GM12878 (cell line): ENCODE measurements at regions not wholly inside any gene's neighbourhood (a gene's known extent, or its start where the extent isn't known, plus 50 kb on each side); places are given as distances from the start of the nearest gene placed in this dataset.

ENCODE experiments used
- ATAC-seq: fragments of 200-7000 bp; cut with Tn5 transposase; 3 replicates; pipeline ENCODE4 v1.9.1; 2020; ENCODE audit warnings: mild to moderate bottlenecking, moderate library complexity
- BruUV-seq: library from RNA; stranded (reverse); fragments of 400-500 nt; replicated peaks from 2 replicates; lab custom pipeline; 2021; lab: Mats Ljungman, UMichigan
- CTCF ChIA-PET: fragments of 300-600 bp; sonication (Branson Sonifier 250); formaldehyde crosslinking; extraction: SDS; loops from one replicate; lab custom pipeline; 2021; ENCODE audit warnings: inconsistent platforms; lab: Yijun Ruan, JAX
- POLR2A ChIA-PET: fragments of 350-600 bp; formaldehyde crosslinking; extraction: SDS; loops from one replicate; lab custom pipeline; 2021; ENCODE audit warnings: inconsistent platforms; lab: Charles Lee
- RAD21 ChIA-PET: fragments of 300-600 bp; sonication (Branson Sonifier 250); formaldehyde crosslinking; loops from one replicate; lab custom pipeline; 2023; ENCODE audit warnings: antibody characterized with exemption; ENCODE audit not compliant: unreplicated experiment; lab: Charles Lee
- SMC1A ChIA-PET: fragments of 300-600 bp; sonication (Branson Sonifier 250); formaldehyde crosslinking; loops from one replicate; lab custom pipeline; 2023; ENCODE audit not compliant: unreplicated experiment, uncharacterized antibody; lab: Charles Lee
- DNase-seq: peaks from one replicate; pipeline ENCODE4 v3.0.0-alpha.2; 2011; ENCODE audit warnings: low read depth, low spot score
- FAIRE-seq: peaks from 3 replicates; lab custom pipeline; 2011; peaks lifted over from hg19 to GRCh38; lab: Jason Lieb, UNC
- H2AFZ ChIP-seq: 2 replicates; pipeline ENCODE4 v1.6.0; 2011; ENCODE audit warnings: low read depth, low read length, control low read depth; ENCODE audit not compliant: control insufficient read depth
- H3K27ac ChIP-seq: 2 replicates; pipeline ENCODE4 v1.5.1; 2011; ENCODE audit warnings: control low read depth; ENCODE audit not compliant: control insufficient read depth, insufficient read depth
- H3K27me3 ChIP-seq, 2 experiments: replicated peaks in 1 of 2; 2 replicates each; pipeline versions ENCODE4 v1.6.0 to v1.6.1; 2011; ENCODE audit warnings: low read length in 1 of 2; ENCODE audit not compliant: control insufficient read depth in 2 of 2, insufficient read depth in 2 of 2
- H3K36me3 ChIP-seq, 2 experiments: 2 replicates each; pipeline ENCODE4 v1.5.1; 2011; ENCODE audit warnings: low read length in 1 of 2; ENCODE audit not compliant: control insufficient read depth in 2 of 2, insufficient read depth in 2 of 2
- H3K4me1 ChIP-seq: 2 replicates; pipeline ENCODE4 v1.6.1; 2011; ENCODE audit warnings: mild to moderate bottlenecking, low read length, moderate library complexity, mixed read lengths; ENCODE audit not compliant: control insufficient read depth, insufficient read depth
- H3K4me2 ChIP-seq: 2 replicates; pipeline ENCODE4 v1.6.0; 2011; ENCODE audit warnings: control low read depth; ENCODE audit not compliant: control insufficient read depth, insufficient read depth
- H3K4me3 ChIP-seq: fragments of 200-600 bp; sonication (generic); 2 replicates; pipeline ENCODE4 v1.5.1; 2016
- H3K79me2 ChIP-seq: 2 replicates; pipeline ENCODE4 v1.6.0; 2011; ENCODE audit warnings: low read length; ENCODE audit not compliant: control insufficient read depth, insufficient read depth
- H3K9ac ChIP-seq: 2 replicates; pipeline ENCODE4 v1.8.0; 2011; ENCODE audit warnings: low read length, control low read depth, mixed read lengths; ENCODE audit not compliant: control insufficient read depth, insufficient read depth
- H3K9me3 ChIP-seq: replicated peaks from 3 replicates; pipeline ENCODE4 v1.5.1; 2011; ENCODE audit warnings: mild to moderate bottlenecking, low read length; ENCODE audit not compliant: control insufficient read depth, insufficient read depth
- H4K20me1 ChIP-seq: 2 replicates; pipeline ENCODE4 v1.6.0; 2011; ENCODE audit not compliant: control insufficient read depth, insufficient read depth
- ELK1 ChIP-seq: IDR thresholded peaks from 2 replicates; pipeline ENCODE4 v1.6.1; 2012; ENCODE audit warnings: low read depth, low read length, improper control_type of control experiment
- HDGF ChIP-seq: fragments of 450-650 bp; IDR thresholded peaks from 2 replicates; pipeline ENCODE4 v1.6.1; 2016; ENCODE audit warnings: antibody characterized with exemption
- JUND ChIP-seq: IDR thresholded peaks from 2 replicates; pipeline ENCODE4 v1.6.1; 2012; ENCODE audit warnings: low read depth, mild to moderate bottlenecking, low read length, improper control_type of control experiment, moderate library complexity
- WGBS: methylation state at CpG from one replicate; pipeline ENCODE4 v1.1.6; 2016; ENCODE audit warnings: low lambda C conversion rate; ENCODE audit not compliant: insufficient replicate concordance, insufficient coverage; ENCODE audit errors: missing lambda C conversion rate; 5-methylcytosine and 5-hydroxymethylcytosine counted together
- in situ Hi-C: fragments of 300-500 bp; cut with MboI; formaldehyde crosslinking; loops from 9 replicates; pipeline ENCODE4 v1.14.3; 2018; ENCODE audit warnings: mixed read lengths
- intact Hi-C: fragments of 100-400 bp; cut with micrococcal nuclease; formaldehyde crosslinking; loops from one replicate; pipeline ENCODE4 v1.14.2; 2022; ENCODE audit not compliant: unreplicated experiment
- TF ChIP-seq, protein P1 (sequence below): fragments of 450-650 bp; IDR thresholded peaks from 2 replicates; pipeline ENCODE4 v1.6.1; 2017; ENCODE audit warnings: mild to moderate bottlenecking, low read depth, inconsistent platforms; ENCODE audit not compliant: poor library complexity, severe bottlenecking

GRCh38 chr13:75920536-75920935 lies 284.4 kb downstream of the LMO7 start:
- no peaks in the 10 kb centered on the region; a peak in 1 of 4 replicates for H3K27me3 ChIP-seq
- H4K20me1 ChIP-seq = no peaks in the 10 kb centered on the region
- no TSS peak for BruUV-seq
- DNase-seq = no peak
- ChIA-PET RAD21 (no interaction called here), CTCF (interaction anchor here (0.8 to 1.0 kb wide), 2 partner anchors 13 to 19 kb away, joined by 3 to 4 read pairs; no protein-coding TSS in a partner anchor), SMC1A (no interaction called here), POLR2A (no interaction called here)
- intact Hi-C loops (no loop called here), in situ Hi-C loops (no loop called here)
- no peaks in the 10 kb centered on the region for H3K4me1 ChIP-seq
- H3K9me3 ChIP-seq = no peaks in the 10 kb centered on the region
- no peaks in the 10 kb centered on the region for H3K36me3 ChIP-seq
- no peak for FAIRE-seq
- no peak for ATAC-seq
- no peak overlapping the region for H2AFZ ChIP-seq
- 0% methylated on average over 1 of the region's 1 CpG for WGBS
- H3K27ac ChIP-seq = no peak overlapping the region
- no peak for TF ChIP-seq JUND
- TF ChIP-seq, all 136 proteins: peak for 0
- H3K4me2 ChIP-seq = no peak overlapping the region
- H3K9ac ChIP-seq = no peak overlapping the region
- H3K4me3 ChIP-seq = no peak overlapping the region
- no peaks in the 10 kb centered on the region for H3K79me2 ChIP-seq

DNA sequence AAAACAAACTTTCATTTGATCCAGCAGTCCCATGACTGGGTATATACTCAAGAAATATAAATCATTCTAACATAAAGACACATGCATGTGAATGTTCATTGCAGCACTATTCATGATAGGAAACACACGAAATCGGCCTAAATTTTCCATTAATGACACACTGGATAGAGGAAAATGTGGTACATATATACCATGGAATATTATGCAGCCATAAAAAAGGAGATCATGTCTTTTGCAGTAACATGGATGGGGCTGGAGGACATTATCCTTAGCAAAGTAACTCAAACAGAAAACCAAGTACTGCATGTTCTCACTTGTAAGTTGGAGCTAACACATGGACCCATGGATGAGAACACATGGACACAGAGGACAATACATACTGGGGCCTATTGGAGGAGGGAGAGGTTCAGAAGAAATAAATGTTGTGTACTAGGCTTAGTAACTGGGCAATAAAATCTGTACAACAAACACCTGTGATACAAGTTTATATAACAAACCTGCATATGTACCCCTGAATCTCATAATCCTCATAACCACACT lies 283.6 kb downstream of the LMO7 start:
- Histone ChIP-seq H3K9me3 (no peaks in the 10 kb centered on the region), H3K4me1 (no peaks in the 10 kb centered on the region), H4K20me1 (no peaks in the 10 kb centered on the region), H3K79me2 (no peaks in the 10 kb centered on the region), H3K27ac (no peak overlapping the region), H3K36me3 (no peaks in the 10 kb centered on the region), H3K4me3 (no peak overlapping the region), H3K4me2 (no peak overlapping the region), H3K9ac (no peak overlapping the region), H2AFZ (no peak overlapping the region), H3K27me3 (no peaks in the 10 kb centered on the region)
- intact Hi-C loops (no loop called here), in situ Hi-C loops (no loop called here)
- CTCF ChIA-PET = interaction anchor here (0.8 to 1.0 kb wide), 2 partner anchors 14 to 20 kb away, joined by 3 to 4 read pairs; no protein-coding TSS in a partner anchor
- BruUV-seq = no TSS peak
- SMC1A ChIA-PET = no interaction called here
- ATAC-seq (no peak), FAIRE-seq (no peak), DNase-seq (no peak)
- TF ChIP-seq HDGF = no peak
- TF ChIP-seq ELK1 = no peak
- TF ChIP-seq, protein P1, sequence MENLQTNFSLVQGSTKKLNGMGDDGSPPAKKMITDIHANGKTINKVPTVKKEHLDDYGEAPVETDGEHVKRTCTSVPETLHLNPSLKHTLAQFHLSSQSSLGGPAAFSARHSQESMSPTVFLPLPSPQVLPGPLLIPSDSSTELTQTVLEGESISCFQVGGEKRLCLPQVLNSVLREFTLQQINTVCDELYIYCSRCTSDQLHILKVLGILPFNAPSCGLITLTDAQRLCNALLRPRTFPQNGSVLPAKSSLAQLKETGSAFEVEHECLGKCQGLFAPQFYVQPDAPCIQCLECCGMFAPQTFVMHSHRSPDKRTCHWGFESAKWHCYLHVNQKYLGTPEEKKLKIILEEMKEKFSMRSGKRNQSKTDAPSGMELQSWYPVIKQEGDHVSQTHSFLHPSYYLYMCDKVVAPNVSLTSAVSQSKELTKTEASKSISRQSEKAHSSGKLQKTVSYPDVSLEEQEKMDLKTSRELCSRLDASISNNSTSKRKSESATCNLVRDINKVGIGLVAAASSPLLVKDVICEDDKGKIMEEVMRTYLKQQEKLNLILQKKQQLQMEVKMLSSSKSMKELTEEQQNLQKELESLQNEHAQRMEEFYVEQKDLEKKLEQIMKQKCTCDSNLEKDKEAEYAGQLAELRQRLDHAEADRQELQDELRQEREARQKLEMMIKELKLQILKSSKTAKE = no peak
- POLR2A ChIA-PET = no interaction called here
- WGBS = 0% methylated on average over 2 of the region's 2 CpGs
- RAD21 ChIA-PET = no interaction called here
